Naive thymus-derived CD4-positive, alpha-beta T cell (primary cell): ENCODE measurements at regions not wholly inside any gene's neighbourhood (a gene's known extent, or its start where the extent isn't known, plus 50 kb on each side); places are given as distances from the start of the nearest gene placed in this dataset.
"Not testable (repeated sequence)": the region's sequence is repeated elsewhere in the genome, so short reads cannot be mapped to it uniquely, and the experiment has no call there.

Experiments used
- ATAC-seq: fragments of 150-1000 bp; cut with Tn5 transposase; 2 replicates; pipeline ENCODE4 v1.10.0; 2021; ENCODE audit warnings: mild to moderate bottlenecking, moderate library complexity
- CTCF ChIA-PET: fragments of 350-600 bp; sonication (Branson Sonifier 250); formaldehyde crosslinking; loops from one replicate; lab custom pipeline; 2021; ENCODE audit warnings: antibody characterized with exemption; lab: Charles Lee
- POLR2A ChIA-PET: fragments of 350-600 bp; sonication (Branson Sonifier 250); formaldehyde crosslinking; loops from one replicate; lab custom pipeline; 2021; ENCODE audit warnings: antibody characterized with exemption, inconsistent platforms; lab: Charles Lee
- DNase-seq, 9 donors: peaks; one replicate each; pipeline versions ENCODE4 v3.0.0 to v3.0.0-alpha.2; 2020 to 2022; ENCODE audit warnings: mixed read lengths in 1 of 9
- H3K27ac ChIP-seq: one replicate; pipeline ENCODE4 v1.7.0; 2013; ENCODE audit warnings: mild to moderate bottlenecking, low read depth, low read length, moderate library complexity
- H3K27me3 ChIP-seq, 2 donors: one replicate each; pipeline ENCODE4 v1.7.0; 2013; ENCODE audit warnings: low read length in 2 of 2, mild to moderate bottlenecking in 2 of 2, moderate library complexity in 2 of 2; ENCODE audit not compliant: control insufficient read depth in 2 of 2, insufficient read depth in 2 of 2
- H3K36me3 ChIP-seq, 3 experiments: 1 replicate in 2 of 3; 2 replicates in 1 of 3; pipeline ENCODE4 v1.7.0; 2013; ENCODE audit warnings: low read length in 3 of 3, mild to moderate bottlenecking in 3 of 3, moderate library complexity in 1 of 3; ENCODE audit not compliant: insufficient read depth in 3 of 3, control insufficient read depth in 2 of 3
- H3K4me1 ChIP-seq, 2 donors: one replicate each; pipeline ENCODE4 v1.7.0; 2013; ENCODE audit warnings: low read length in 2 of 2, mild to moderate bottlenecking in 2 of 2, moderate library complexity in 1 of 2; ENCODE audit not compliant: control insufficient read depth in 2 of 2, insufficient read depth in 2 of 2
- H3K4me3 ChIP-seq: 2 replicates; pipeline ENCODE4 v1.7.0; 2013; ENCODE audit warnings: mild to moderate bottlenecking, low read length
- H3K9me3 ChIP-seq, 3 experiments: 1 replicate in 2 of 3; 2 replicates in 1 of 3; pipeline ENCODE4 v1.7.0; 2013; ENCODE audit warnings: low read length in 3 of 3; ENCODE audit not compliant: control insufficient read depth in 2 of 3
- H3K27ac Mint-ChIP-seq, 9 donors: one replicate each; pipeline ENCODE4 v1.8.0; 2020 to 2022; ENCODE audit warnings: mixed read lengths in 9 of 9, mild to moderate bottlenecking in 8 of 9, moderate library complexity in 5 of 9, inconsistent platforms in 2 of 9
- H3K27me3 Mint-ChIP-seq, 5 donors: one replicate each; pipeline ENCODE4 v1.8.0; 2021 to 2022; ENCODE audit warnings: mixed read lengths in 5 of 5, mild to moderate bottlenecking in 1 of 5
- H3K36me3 Mint-ChIP-seq, 5 donors: one replicate each; pipeline ENCODE4 v1.8.0; 2020 to 2022; ENCODE audit warnings: mixed read lengths in 5 of 5, mild to moderate bottlenecking in 3 of 5, inconsistent platforms in 1 of 5
- H3K4me1 Mint-ChIP-seq, 7 donors: one replicate each; pipeline ENCODE4 v1.8.0; 2020 to 2022; ENCODE audit warnings: mixed read lengths in 7 of 7, mild to moderate bottlenecking in 3 of 7, inconsistent platforms in 1 of 7
- H3K4me3 Mint-ChIP-seq, 10 donors: one replicate each; pipeline ENCODE4 v1.8.0; 2020 to 2022; ENCODE audit warnings: mild to moderate bottlenecking in 10 of 10, mixed read lengths in 10 of 10, moderate library complexity in 6 of 10, inconsistent platforms in 2 of 10
- H3K9me3 Mint-ChIP-seq, 11 donors: one replicate each; pipeline ENCODE4 v1.8.0; 2020 to 2022; ENCODE audit warnings: mixed read lengths in 11 of 11, mild to moderate bottlenecking in 4 of 11, inconsistent platforms in 1 of 11, moderate library complexity in 1 of 11
- intact Hi-C, 2 donors: fragments of 100-400 bp; cut with micrococcal nuclease; formaldehyde crosslinking; loops; one replicate each; pipeline ENCODE4 v1.15.1; 2023

DNA sequence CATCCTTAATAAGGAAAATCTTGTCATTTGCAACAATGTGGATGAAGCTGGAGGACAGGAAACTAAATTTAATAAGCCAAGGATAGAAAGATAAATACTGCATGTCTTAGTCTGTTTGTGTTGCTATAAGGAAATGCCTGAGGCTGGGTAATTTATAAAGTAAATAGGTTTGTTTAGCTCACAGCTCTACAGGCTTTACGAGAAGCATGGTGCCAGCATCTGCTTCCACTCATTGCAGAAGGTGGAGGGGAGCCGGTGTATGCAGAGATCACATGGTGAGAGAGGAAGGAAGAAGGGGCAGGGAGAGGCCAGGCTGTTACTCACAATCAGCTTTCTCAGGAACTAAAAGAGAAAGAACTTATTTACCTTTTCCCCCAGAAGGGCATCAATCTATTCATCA lies 118.9 kb upstream of the SMLR1 start:
- Mint-ChIP-seq H3K4me1 (peaks cover 0 to 11% (median 9%) of the 10 kb centered on the region in 7 donors), H3K4me3 (peak overlapping the region in 1 of 10 donors; percentile 17), H3K36me3 (peaks cover 0 to 31% (median 0%) of the 10 kb centered on the region in 5 donors), H3K27ac (peak overlapping the region in 1 of 9 donors; percentile 48), H3K9me3 (peaks cover 0 to 34% (median 3%) of the 10 kb centered on the region in 11 donors), H3K27me3 (peaks cover 0 to 17% (median 0%) of the 10 kb centered on the region in 5 donors)
- Histone ChIP-seq H3K27me3 (no peaks in the 10 kb centered on the region), H3K27ac (no peak overlapping the region), H3K4me3 (no peak overlapping the region), H3K36me3 (no peaks in the 10 kb centered on the region), H3K9me3 (no peaks in the 10 kb centered on the region), H3K4me1 (no peaks in the 10 kb centered on the region)
- no peak for ATAC-seq
- ChIA-PET CTCF (interaction anchor here (1.0 kb wide), 1 partner anchor 10 kb away, joined by 3 read pairs; no protein-coding TSS in a partner anchor), POLR2A (no interaction called here)
- no peak for DNase-seq
- intact Hi-C loops = no loop called here

DNA sequence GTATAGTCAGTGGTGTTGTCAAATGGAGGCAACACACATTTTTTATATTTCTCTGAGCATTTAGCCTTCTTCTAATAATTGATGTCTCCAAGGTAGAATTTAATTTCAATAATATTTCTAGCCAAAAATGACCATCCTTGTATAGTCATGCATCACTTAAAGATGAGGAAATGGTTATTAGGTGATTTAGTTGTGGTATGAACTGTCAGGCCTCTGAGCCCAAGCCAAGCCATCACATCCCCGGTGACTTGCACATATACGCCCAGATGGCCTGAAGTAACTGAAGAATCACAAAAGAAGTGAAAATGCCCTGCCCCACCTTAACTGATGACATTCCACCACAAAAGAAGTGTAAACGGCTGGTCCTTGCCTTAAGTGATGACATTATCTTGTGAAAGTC lies 115.6 kb upstream of the SMLR1 start:
- H3K9me3 ChIP-seq, intact Hi-C loops, H3K27ac ChIP-seq, H3K4me3 ChIP-seq, ATAC-seq, H3K36me3 Mint-ChIP-seq, DNase-seq, POLR2A ChIA-PET, H3K4me1 ChIP-seq, H3K36me3 ChIP-seq, H3K9me3 Mint-ChIP-seq, H3K27me3 Mint-ChIP-seq, CTCF ChIA-PET, H3K4me3 Mint-ChIP-seq, H3K27ac Mint-ChIP-seq, H3K27me3 ChIP-seq: not testable (repeated sequence)
- H3K4me1 Mint-ChIP-seq = peaks cover 0 to 11% (median 9%) of the 10 kb centered on the region in 7 donors

DNA sequence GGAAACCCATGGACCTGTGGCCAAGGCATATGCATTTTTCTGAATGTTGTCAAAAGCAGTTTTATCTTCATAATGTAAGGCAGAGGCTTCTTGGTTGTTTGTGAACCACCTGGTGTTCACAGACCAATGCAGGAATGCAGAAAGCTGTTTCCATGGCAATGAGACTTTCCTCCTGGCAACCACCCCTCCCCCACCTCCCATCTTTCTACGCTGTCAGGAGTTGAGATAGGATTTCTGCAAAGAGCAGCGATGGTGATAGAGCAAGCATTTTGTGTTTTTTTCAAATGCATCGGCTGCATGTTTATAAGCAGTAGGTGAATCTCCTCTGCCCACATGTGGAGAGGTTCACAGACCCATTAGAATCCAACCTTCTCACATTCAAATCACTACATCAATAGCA lies 114.1 kb upstream of the SMLR1 start:
- peaks cover 0 to 6% (median 0%) of the 10 kb centered on the region in 11 donors for H3K9me3 Mint-ChIP-seq
- CTCF ChIA-PET = no interaction called here
- H3K9me3 ChIP-seq = no peaks in the 10 kb centered on the region
- H3K4me1 ChIP-seq = peaks cover 0 to 14% of the 10 kb centered on the region in 2 donors
- H3K4me3 Mint-ChIP-seq = no peak overlapping the region
- ATAC-seq = no peak
- H3K27me3 Mint-ChIP-seq = peaks cover 0 to 4% (median 0%) of the 10 kb centered on the region in 5 donors
- intact Hi-C loops = no loop called here
- H3K4me3 ChIP-seq = no peak overlapping the region
- no peak overlapping the region for H3K27ac ChIP-seq
- H3K4me1 Mint-ChIP-seq = peaks cover 0 to 20% (median 18%) of the 10 kb centered on the region in 7 donors
- H3K36me3 Mint-ChIP-seq = peaks cover 0 to 14% (median 0%) of the 10 kb centered on the region in 5 donors
- H3K27me3 ChIP-seq = no peaks in the 10 kb centered on the region
- H3K27ac Mint-ChIP-seq = no peak overlapping the region
- no peak for DNase-seq
- POLR2A ChIA-PET = no interaction called here
- H3K36me3 ChIP-seq = no peaks in the 10 kb centered on the region

DNA sequence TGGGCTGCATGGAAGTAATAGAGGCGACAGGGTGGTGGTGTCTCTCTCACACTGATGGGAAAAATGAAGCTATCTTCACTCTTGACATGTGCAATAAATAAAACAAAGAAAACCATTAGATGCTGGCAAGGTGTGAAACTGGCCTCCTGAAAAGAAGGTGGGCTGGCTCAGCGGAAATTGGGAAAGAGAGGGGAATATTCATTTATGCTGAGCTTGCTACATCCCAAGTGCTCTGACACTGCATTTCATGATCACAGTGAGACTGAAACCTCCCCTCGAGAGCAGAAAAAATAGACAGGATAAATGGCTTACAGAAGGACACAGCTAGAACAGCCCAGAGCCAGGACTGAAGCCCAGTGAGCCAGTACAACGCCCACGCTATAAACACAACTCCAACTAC lies 112.1 kb upstream of the SMLR1 start:
- Mint-ChIP-seq H3K9me3 (peaks cover 0 to 17% (median 6%) of the 10 kb centered on the region in 11 donors), H3K4me3 (no peak overlapping the region), H3K4me1 (peaks cover 0 to 23% (median 11%) of the 10 kb centered on the region in 7 donors), H3K27me3 (peaks cover 0 to 4% (median 0%) of the 10 kb centered on the region in 5 donors), H3K27ac (no peak overlapping the region), H3K36me3 (peaks cover 0 to 25% (median 5%) of the 10 kb centered on the region in 5 donors)
- Histone ChIP-seq H3K27ac (no peak overlapping the region), H3K9me3 (no peaks in the 10 kb centered on the region), H3K4me3 (no peak overlapping the region), H3K27me3 (no peaks in the 10 kb centered on the region), H3K36me3 (no peaks in the 10 kb centered on the region), H3K4me1 (peaks cover 0 to 14% of the 10 kb centered on the region in 2 donors)
- ChIA-PET CTCF (no interaction called here), POLR2A (no interaction called here)
- intact Hi-C loops = no loop called here
- DNase-seq (no peak), ATAC-seq (no peak)

DNA sequence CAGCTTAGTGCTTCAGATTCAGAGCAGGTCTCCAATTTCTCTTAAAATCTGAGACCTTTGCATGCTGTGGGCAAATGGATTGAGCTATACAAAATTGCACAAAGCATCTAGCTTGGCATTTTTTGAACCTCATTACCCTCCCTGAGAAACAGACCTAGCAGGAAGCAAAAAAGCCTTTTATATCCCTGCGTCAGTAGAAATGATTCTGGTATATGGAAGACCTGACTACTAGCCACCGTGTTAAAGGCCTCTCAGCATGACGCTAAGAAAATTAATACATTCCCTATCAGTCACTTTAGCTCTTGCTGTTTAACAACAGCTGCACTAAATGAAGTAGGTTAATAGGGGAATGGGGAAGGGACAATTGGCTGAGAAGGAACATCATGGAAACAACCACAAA lies 110.7 kb upstream of the SMLR1 start:
- ChIA-PET POLR2A (interaction anchor here (0.6 kb wide), 1 partner anchor 373 kb away, joined by 4 read pairs; no protein-coding TSS in a partner anchor), CTCF (no interaction called here)
- Mint-ChIP-seq H3K36me3 (peaks cover 0 to 25% (median 5%) of the 10 kb centered on the region in 5 donors), H3K27ac (peak overlapping the region in 1 of 9 donors; percentile 2), H3K4me1 (peaks cover 0 to 23% (median 11%) of the 10 kb centered on the region in 7 donors), H3K9me3 (peaks cover 0 to 15% (median 6%) of the 10 kb centered on the region in 11 donors), H3K4me3 (no peak overlapping the region), H3K27me3 (peaks cover 0 to 4% (median 0%) of the 10 kb centered on the region in 5 donors)
- H3K36me3 ChIP-seq = no peaks in the 10 kb centered on the region
- DNase-seq (no peak), ATAC-seq (no peak)
- no peaks in the 10 kb centered on the region for H3K9me3 ChIP-seq
- intact Hi-C loops = no loop called here
- H3K4me1 ChIP-seq = peaks cover 0 to 14% of the 10 kb centered on the region in 2 donors
- H3K27me3 ChIP-seq = no peaks in the 10 kb centered on the region
- no peak overlapping the region for H3K27ac ChIP-seq
- no peak overlapping the region for H3K4me3 ChIP-seq

DNA sequence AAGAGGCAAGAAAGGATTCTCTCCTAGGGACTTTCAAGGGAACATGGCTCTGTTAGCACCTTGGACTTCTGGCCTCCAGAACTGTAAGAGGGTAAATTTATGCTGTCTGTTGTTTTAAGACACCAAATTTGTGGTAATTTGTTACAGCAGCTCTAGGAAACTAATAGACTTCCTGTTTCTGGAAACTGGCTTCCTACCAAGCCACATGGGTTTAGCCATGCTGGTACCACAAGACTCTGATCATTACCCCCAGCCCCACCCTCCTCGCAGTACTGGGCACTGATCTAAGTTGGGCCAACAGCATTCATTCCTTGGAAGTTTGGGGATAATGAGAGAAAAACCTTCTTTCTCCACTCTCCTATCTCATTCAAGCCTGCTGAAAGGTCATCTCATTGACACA lies 109.5 kb upstream of the SMLR1 start:
- ATAC-seq (no peak), DNase-seq (no peak)
- Histone ChIP-seq H3K27ac (no peak overlapping the region), H3K4me3 (no peak overlapping the region), H3K4me1 (peaks cover 0 to 14% of the 10 kb centered on the region in 2 donors), H3K27me3 (no peaks in the 10 kb centered on the region), H3K9me3 (no peaks in the 10 kb centered on the region), H3K36me3 (no peaks in the 10 kb centered on the region)
- Mint-ChIP-seq H3K27me3 (peaks cover 0 to 4% (median 0%) of the 10 kb centered on the region in 5 donors), H3K36me3 (peaks cover 0 to 25% (median 5%) of the 10 kb centered on the region in 5 donors), H3K4me3 (peak overlapping the region in 2 of 10 donors; percentile 6 to 23), H3K9me3 (peaks cover 0 to 15% (median 6%) of the 10 kb centered on the region in 11 donors), H3K4me1 (peaks cover 0 to 23% (median 11%) of the 10 kb centered on the region in 7 donors), H3K27ac (peak overlapping the region in 1 of 9 donors; percentile 16)
- CTCF ChIA-PET = no interaction called here
- POLR2A ChIA-PET = no interaction called here
- intact Hi-C loops = no loop called here
